K562 (cell line): ENCODE measurements at regions not wholly inside any gene's neighbourhood (a gene's known extent, or its start where the extent isn't known, plus 50 kb on each side); places are given as distances from the start of the nearest gene placed in this dataset.

Experiments
- ELK3 ChIP-seq: fragments of 450-650 bp; formaldehyde crosslinking; IDR thresholded peaks from 2 replicates; pipeline ENCODE4 v1.4.0; 2020; ENCODE audit warnings: mild to moderate bottlenecking
- L3MBTL2 ChIP-seq: fragments of 450-650 bp; IDR thresholded peaks from 2 replicates; pipeline ENCODE4 v1.6.1; 2016; ENCODE audit warnings: mild to moderate bottlenecking, moderate library complexity
- MTF1 ChIP-seq: fragments of 250-450 bp; sonication (Bioruptor Pico); IDR thresholded peaks from 2 replicates; pipeline ENCODE4 v1.9.0; 2021; ENCODE audit warnings: moderate library complexity, mild to moderate bottlenecking, inconsistent platforms, borderline replicate concordance
- NELFE ChIP-seq: IDR thresholded peaks from 2 replicates; pipeline ENCODE4 v1.6.1; 2011; ENCODE audit warnings: mild to moderate bottlenecking; ENCODE audit not compliant: insufficient read depth, insufficient read length
- RBM14 ChIP-seq: fragments of 200-400 bp; formaldehyde crosslinking; IDR thresholded peaks from 2 replicates; pipeline ENCODE4 v1.6.1; 2018; ENCODE audit warnings: low read depth, mild to moderate bottlenecking, low read length, moderate library complexity, borderline replicate concordance; ENCODE audit not compliant: insufficient read depth
- RNF219 ChIP-seq: fragments of 250-450 bp; sonication (Bioruptor Pico); IDR thresholded peaks from 2 replicates; pipeline ENCODE4 v1.5.0; 2022; ENCODE audit warnings: mild to moderate bottlenecking
- SMAD1 ChIP-seq: fragments of 150-350 bp; IDR thresholded peaks from 2 replicates; pipeline ENCODE4 v1.6.1; 2014; ENCODE audit warnings: low read length, low read depth; ENCODE audit not compliant: partially characterized antibody
- SMARCC2 ChIP-seq: fragments of 450-650 bp; IDR thresholded peaks from 2 replicates; pipeline ENCODE4 v1.6.1; 2017; ENCODE audit warnings: antibody characterized with exemption, moderate library complexity, mild to moderate bottlenecking, low read depth
- SP2 ChIP-seq: IDR thresholded peaks from 2 replicates; pipeline ENCODE4 v1.6.1; 2011; ENCODE audit warnings: mild to moderate bottlenecking, low read depth, low read length, moderate library complexity; ENCODE audit not compliant: poor library complexity, severe bottlenecking; ENCODE audit errors: extremely low read depth
- TBL1XR1 ChIP-seq, 2 experiments: IDR thresholded peaks; 2 replicates each; pipeline ENCODE4 v1.6.1; 2012; ENCODE audit warnings: improper control_type of control experiment in 2 of 2, low read length in 2 of 2, mild to moderate bottlenecking in 1 of 2
- TBP ChIP-seq: optimal IDR thresholded peaks from 2 replicates; pipeline ENCODE3; 2011; ENCODE audit warnings: low read depth, low read length, improper control_type of control experiment
- TCFL5 ChIP-seq: fragments of 250-450 bp; sonication (Bioruptor Pico); conservative IDR thresholded peaks from 2 replicates; pipeline ENCODE4 v1.6.1; 2021; ENCODE audit warnings: mild to moderate bottlenecking, moderate library complexity, matching md5 sums
- TFAP4 ChIP-seq: sonication (generic); formaldehyde crosslinking; IDR thresholded peaks from 2 replicates; pipeline ENCODE4 v1.8.0; 2022; ENCODE audit warnings: missing genetic modification reagents, mild to moderate bottlenecking, moderate library complexity, borderline replicate concordance
- ZHX1 ChIP-seq: fragments of 150-350 bp; conservative IDR thresholded peaks from 2 replicates; pipeline ENCODE4 v1.6.1; 2014; ENCODE audit warnings: low read length
- ZNF184 ChIP-seq: sonication (generic); formaldehyde crosslinking; IDR thresholded peaks from 2 replicates; pipeline ENCODE4 v1.5.0; 2020; ENCODE audit warnings: missing genetic modification reagents
- ZNF212 ChIP-seq: fragments of 450-650 bp; formaldehyde crosslinking; IDR thresholded peaks from 2 replicates; pipeline ENCODE4 v1.4.0; 2020; ENCODE audit warnings: mild to moderate bottlenecking
- ZNF436 ChIP-seq: fragments of 250-450, 450-650 bp; sonication (Bioruptor Pico); formaldehyde crosslinking; IDR thresholded peaks from 2 replicates; pipeline ENCODE4 v1.7.0; 2020; ENCODE audit warnings: mild to moderate bottlenecking
- ZNF785 ChIP-seq: fragments of 250-450 bp; sonication (Bioruptor Pico); IDR thresholded peaks from 2 replicates; pipeline ENCODE4 v1.4.0; 2020; ENCODE audit warnings: mild to moderate bottlenecking
- TF ChIP-seq, protein P1 (sequence below), 2 experiments: IDR thresholded peaks; 2 replicates each; pipeline ENCODE4 v1.6.1; 2011; ENCODE audit warnings: borderline replicate concordance in 1 of 2, control low read depth in 1 of 2, low read depth in 1 of 2, low read length in 1 of 2, mild to moderate bottlenecking in 1 of 2, mixed read lengths in 1 of 2, moderate library complexity in 1 of 2; ENCODE audit not compliant: insufficient read depth in 1 of 2, insufficient read length in 1 of 2, poor library complexity in 1 of 2, severe bottlenecking in 1 of 2; ENCODE audit errors: extremely low read depth in 1 of 2

DNA sequence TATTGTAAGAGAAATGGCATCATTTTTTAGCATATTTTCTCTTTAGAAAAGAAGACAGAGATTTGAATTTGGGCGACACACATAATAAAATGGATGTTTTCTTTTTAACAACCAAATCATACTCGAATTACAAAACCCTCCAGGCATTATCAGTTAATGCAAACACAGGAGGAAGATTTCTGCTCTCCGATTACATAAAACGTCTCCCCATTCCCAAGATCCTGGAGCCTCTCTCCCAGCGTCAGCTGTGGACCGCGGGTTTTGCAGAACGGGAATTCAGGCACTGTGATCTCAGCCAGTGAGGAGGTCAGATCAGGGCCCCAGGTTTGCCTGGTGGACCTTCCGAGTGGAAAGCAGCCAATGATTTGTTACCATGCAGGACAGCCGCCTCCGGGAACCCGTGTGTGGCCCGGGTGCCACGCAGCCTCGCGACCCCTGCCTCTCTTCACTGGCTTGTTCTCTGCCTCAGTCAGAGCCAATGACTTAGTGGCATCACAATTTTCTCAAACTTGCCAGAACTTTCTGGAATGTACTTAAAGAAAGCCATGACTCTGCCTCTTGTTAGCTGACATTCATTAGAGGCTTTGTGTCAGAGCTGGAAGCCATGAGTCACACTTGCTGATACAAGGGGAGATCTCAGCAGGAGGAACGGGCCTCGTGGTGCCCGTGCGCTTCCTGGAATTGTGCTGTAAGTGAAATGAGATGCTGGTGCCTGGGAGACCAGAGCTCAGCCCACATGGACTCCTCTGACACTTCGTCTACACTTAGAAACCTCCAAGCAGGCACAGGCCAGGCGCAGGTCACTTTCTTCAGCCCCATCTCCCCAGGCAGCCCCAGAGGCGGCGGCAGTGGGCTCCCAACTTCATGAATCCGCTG, 246.1 kb downstream of the KLF6 start (continued):
- TF ChIP-seq MTF1, result no peak
- no peak for TF ChIP-seq RNF219
- no peak for TF ChIP-seq ZNF212
- TF ChIP-seq TBL1XR1 (IDR thresholded peaks at IDR 0.05; ENCODE audit: low read length in 2 of 2), result no peak
- TF ChIP-seq SP2, result no peak
- TF ChIP-seq ZNF785, result no peak
- no peak for TF ChIP-seq RBM14
- TF ChIP-seq TBP, result no peak
- no peak for TF ChIP-seq ZNF436 (CRISPR knock-in tag)
- no peak for TF ChIP-seq SMAD1
- TF ChIP-seq TFAP4, result no peak
- no peak for TF ChIP-seq TCFL5 (CRISPR knock-in tag)
- TF ChIP-seq ZHX1, result no peak
- TF ChIP-seq ZNF184 (CRISPR knock-in tag), result no peak
- TF ChIP-seq L3MBTL2, result peak; percentile 69; the same call in 1 of the 2 replicates
- no peak for TF ChIP-seq NELFE
- TF ChIP-seq SMARCC2, result no peak
- no peak for TF ChIP-seq ELK3 (CRISPR knock-in tag)
- TF ChIP-seq, protein P1, sequence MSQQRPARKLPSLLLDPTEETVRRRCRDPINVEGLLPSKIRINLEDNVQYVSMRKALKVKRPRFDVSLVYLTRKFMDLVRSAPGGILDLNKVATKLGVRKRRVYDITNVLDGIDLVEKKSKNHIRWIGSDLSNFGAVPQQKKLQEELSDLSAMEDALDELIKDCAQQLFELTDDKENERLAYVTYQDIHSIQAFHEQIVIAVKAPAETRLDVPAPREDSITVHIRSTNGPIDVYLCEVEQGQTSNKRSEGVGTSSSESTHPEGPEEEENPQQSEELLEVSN (IDR thresholded peaks at IDR 0.05; ENCODE audit: borderline replicate concordance in 1 of 2, extremely low read depth in 1 of 2, insufficient read depth in 1 of 2, insufficient read length in 1 of 2, low read depth in 1 of 2, low read length in 1 of 2, poor library complexity in 1 of 2, severe bottlenecking in 1 of 2), result peak in 1 of 2 experiments; percentile 31
